Neutrophil (primary cell): ENCODE measurements at regions not wholly inside any gene's neighbourhood (a gene's known extent, or its start where the extent isn't known, plus 50 kb on each side); places are given as distances from the start of the nearest gene placed in this dataset.
A peak's percentile ranks its signal among the peaks of the same experiment; 100 is the strongest.

Experiments
- H3K27ac ChIP-seq: fragments of 200-600 bp; sonication (generic); 2 replicates; pipeline ENCODE4 v1.5.1; 2016; ENCODE audit warnings: mild to moderate bottlenecking, moderate library complexity
- H3K27me3 ChIP-seq: fragments of 200-600 bp; sonication (generic); 2 replicates; pipeline ENCODE4 v1.6.0; 2016; ENCODE audit warnings: mild to moderate bottlenecking
- H3K36me3 ChIP-seq: fragments of 200-600 bp; sonication (generic); 2 replicates; pipeline ENCODE4 v1.5.1; 2017
- H3K4me1 ChIP-seq, 2 experiments: fragments of 200-600 bp in 1 of 2; sonication (generic) in 1 of 2; 1 replicate in 1 of 2; 2 replicates in 1 of 2; pipeline versions ENCODE4 v1.5.1 to v1.6.1; 2013 to 2016; ENCODE audit warnings: low read depth in 1 of 2, low read length in 1 of 2, mild to moderate bottlenecking in 1 of 2, moderate library complexity in 1 of 2; ENCODE audit not compliant: control insufficient read depth in 1 of 2, insufficient read depth in 1 of 2
- H3K4me3 ChIP-seq, 2 experiments: fragments of 200-600 bp in 1 of 2; sonication (generic) in 1 of 2; 1 replicate in 1 of 2; 2 replicates in 1 of 2; pipeline ENCODE4 v1.5.1; 2013 to 2016; ENCODE audit warnings: low read depth in 1 of 2, low read length in 1 of 2, mild to moderate bottlenecking in 1 of 2, moderate library complexity in 1 of 2
- H3K9me3 ChIP-seq: fragments of 200-600 bp; sonication (generic); 2 replicates; pipeline ENCODE4 v1.5.1; 2016
- TF ChIP-seq, protein P1 (sequence below): fragments of 200-600 bp; sonication (generic); IDR thresholded peaks from 2 replicates; pipeline ENCODE4 v1.5.1; 2016; ENCODE audit warnings: antibody characterized with exemption

- H3K27me3 ChIP-seq: no peaks in the 10 kb centered on the region
- H3K27ac ChIP-seq: peak overlapping the region; percentile 55
- H3K36me3 ChIP-seq: no peaks in the 10 kb centered on the region
- H3K9me3 ChIP-seq: no peaks in the 10 kb centered on the region
- TF ChIP-seq, protein P1, sequence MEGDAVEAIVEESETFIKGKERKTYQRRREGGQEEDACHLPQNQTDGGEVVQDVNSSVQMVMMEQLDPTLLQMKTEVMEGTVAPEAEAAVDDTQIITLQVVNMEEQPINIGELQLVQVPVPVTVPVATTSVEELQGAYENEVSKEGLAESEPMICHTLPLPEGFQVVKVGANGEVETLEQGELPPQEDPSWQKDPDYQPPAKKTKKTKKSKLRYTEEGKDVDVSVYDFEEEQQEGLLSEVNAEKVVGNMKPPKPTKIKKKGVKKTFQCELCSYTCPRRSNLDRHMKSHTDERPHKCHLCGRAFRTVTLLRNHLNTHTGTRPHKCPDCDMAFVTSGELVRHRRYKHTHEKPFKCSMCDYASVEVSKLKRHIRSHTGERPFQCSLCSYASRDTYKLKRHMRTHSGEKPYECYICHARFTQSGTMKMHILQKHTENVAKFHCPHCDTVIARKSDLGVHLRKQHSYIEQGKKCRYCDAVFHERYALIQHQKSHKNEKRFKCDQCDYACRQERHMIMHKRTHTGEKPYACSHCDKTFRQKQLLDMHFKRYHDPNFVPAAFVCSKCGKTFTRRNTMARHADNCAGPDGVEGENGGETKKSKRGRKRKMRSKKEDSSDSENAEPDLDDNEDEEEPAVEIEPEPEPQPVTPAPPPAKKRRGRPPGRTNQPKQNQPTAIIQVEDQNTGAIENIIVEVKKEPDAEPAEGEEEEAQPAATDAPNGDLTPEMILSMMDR: no peak
- H3K4me1 ChIP-seq: peaks cover 13 to 18% of the 10 kb centered on the region in 2 experiments
- no peak overlapping the region for H3K4me3 ChIP-seq
Observed at GRCh38 chr2:144012304-144012703, 507.6 kb downstream of the ZEB2 start.

- Histone ChIP-seq H3K27ac (peak overlapping the region; percentile 55), H3K36me3 (peaks cover 6% of the 10 kb centered on the region), H3K4me3 (no peak overlapping the region), H3K27me3 (no peaks in the 10 kb centered on the region), H3K9me3 (no peaks in the 10 kb centered on the region), H3K4me1 (peaks cover 13 to 18% of the 10 kb centered on the region in 2 experiments)
- TF ChIP-seq, protein P1: no peak
Observed at GRCh38 chr2:144011553-144011952, 508.4 kb downstream of the ZEB2 start.

- no peaks in the 10 kb centered on the region for H3K27me3 ChIP-seq
- H3K36me3 ChIP-seq: peaks cover 9% of the 10 kb centered on the region
- H3K4me1 ChIP-seq: peaks cover 13 to 18% of the 10 kb centered on the region in 2 experiments
- no peaks in the 10 kb centered on the region for H3K9me3 ChIP-seq
- peak overlapping the region; percentile 55 for H3K27ac ChIP-seq
- H3K4me3 ChIP-seq: no peak overlapping the region
- TF ChIP-seq, protein P1: no peak
Observed at GRCh38 chr2:144011098-144011497, 508.8 kb downstream of the ZEB2 start.

DNA sequence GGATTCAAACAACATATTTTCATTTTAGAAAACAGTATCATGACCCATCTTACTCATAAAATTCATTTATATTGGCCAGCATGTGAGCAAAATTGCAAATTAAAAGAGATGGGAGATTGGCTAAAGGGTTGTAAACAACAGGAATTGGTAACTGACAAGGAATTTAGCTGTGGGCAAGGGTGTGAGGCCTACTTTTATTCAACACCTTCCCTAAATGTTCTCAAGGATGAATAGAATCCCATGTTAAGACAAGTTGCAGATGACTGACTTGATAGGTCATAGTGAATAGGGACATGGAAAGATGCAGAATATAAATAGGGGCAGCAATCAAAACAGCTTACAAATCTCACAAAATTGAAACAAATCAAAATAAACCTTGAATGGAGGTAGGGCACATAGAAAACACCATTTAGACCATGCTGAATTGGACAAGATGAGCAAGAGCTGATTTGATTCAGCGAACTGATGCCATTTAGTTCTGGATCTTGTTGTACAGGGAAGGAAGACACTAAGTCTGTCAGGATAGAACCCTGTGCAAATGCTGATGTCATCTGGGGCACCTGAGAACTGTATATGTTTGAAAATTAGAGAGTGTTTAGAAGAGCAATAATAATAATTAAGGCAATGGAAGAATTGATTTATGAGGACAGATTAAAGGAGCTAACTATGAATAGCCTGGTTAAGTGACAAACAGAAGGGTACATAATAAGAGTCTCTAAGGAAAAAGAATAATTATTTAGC lies 509.7 kb downstream of the ZEB2 start:
- no peak overlapping the region for H3K27ac ChIP-seq
- H3K4me1 ChIP-seq: peaks cover 13 to 18% of the 10 kb centered on the region in 2 experiments
- H3K36me3 ChIP-seq: peaks cover 9% of the 10 kb centered on the region
- TF ChIP-seq, protein P1: no peak
- no peaks in the 10 kb centered on the region for H3K27me3 ChIP-seq
- H3K4me3 ChIP-seq: no peak overlapping the region
- H3K9me3 ChIP-seq: no peaks in the 10 kb centered on the region

DNA sequence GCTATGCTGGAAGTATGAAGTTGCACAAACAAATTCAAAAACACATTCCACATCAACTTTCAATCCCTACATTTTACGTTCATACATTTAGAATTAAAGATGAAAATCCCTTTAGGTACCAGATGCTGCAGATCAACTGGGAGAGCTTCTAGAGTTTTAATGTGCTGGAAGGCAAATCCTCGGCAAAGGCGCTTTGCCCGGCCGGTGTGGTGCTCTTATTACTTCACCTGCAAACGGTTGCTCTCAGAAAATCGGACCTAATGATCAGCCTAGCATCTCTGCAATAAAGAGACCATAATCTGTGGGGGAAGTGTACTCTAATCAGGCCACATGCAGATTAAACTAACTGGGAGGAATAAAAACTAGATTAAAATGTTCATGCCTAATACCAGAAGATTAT lies 513.8 kb downstream of the ZEB2 start:
- Histone ChIP-seq H3K4me3 (no peak overlapping the region), H3K4me1 (peaks cover 1 to 4% of the 10 kb centered on the region in 2 experiments), H3K9me3 (no peaks in the 10 kb centered on the region), H3K27me3 (no peaks in the 10 kb centered on the region), H3K36me3 (peaks cover 9% of the 10 kb centered on the region), H3K27ac (no peak overlapping the region)
- TF ChIP-seq, protein P1: no peak
